Activated T-helper 2 cell treated with anti-CD3 and anti-CD28 coated beads, Interferon-gamma antibody, Interleukin-2, Interleukin-4, amounts not matched to agents 10 μg/mL and 5 μg/mL and 100 μg/mL, durations not matched to agents 14 hours and 24 hours and 36 hours (primary cell): ENCODE measurements at regions not wholly inside any gene's neighbourhood (a gene's known extent, or its start where the extent isn't known, plus 50 kb on each side); places are given as distances from the start of the nearest gene placed in this dataset.

Experiments
- DNase-seq: peaks from one replicate; pipeline ENCODE4 v3.0.0; 2021; ENCODE audit warnings: low spot score
- H3K27ac Mint-ChIP-seq: one replicate; pipeline ENCODE4 v1.8.0; 2021; ENCODE audit warnings: mixed read lengths
- H3K27me3 Mint-ChIP-seq: one replicate; pipeline ENCODE4 v1.8.0; 2021; ENCODE audit warnings: low read depth, mixed read lengths
- H3K36me3 Mint-ChIP-seq: one replicate; pipeline ENCODE4 v1.8.0; 2021; ENCODE audit warnings: low read depth, mixed read lengths
- H3K4me1 Mint-ChIP-seq: one replicate; pipeline ENCODE4 v1.8.0; 2021; ENCODE audit warnings: low read depth, mixed read lengths
- H3K4me3 Mint-ChIP-seq: one replicate; pipeline ENCODE4 v1.8.0; 2021; ENCODE audit warnings: low read depth, mild to moderate bottlenecking, moderate library complexity, mixed read lengths
- H3K9me3 Mint-ChIP-seq: one replicate; pipeline ENCODE4 v1.8.0; 2021; ENCODE audit warnings: mixed read lengths
- intact Hi-C: fragments of 100-400 bp; cut with micrococcal nuclease; formaldehyde crosslinking; loops from one replicate; pipeline ENCODE4 v1.15.1; 2023

DNA sequence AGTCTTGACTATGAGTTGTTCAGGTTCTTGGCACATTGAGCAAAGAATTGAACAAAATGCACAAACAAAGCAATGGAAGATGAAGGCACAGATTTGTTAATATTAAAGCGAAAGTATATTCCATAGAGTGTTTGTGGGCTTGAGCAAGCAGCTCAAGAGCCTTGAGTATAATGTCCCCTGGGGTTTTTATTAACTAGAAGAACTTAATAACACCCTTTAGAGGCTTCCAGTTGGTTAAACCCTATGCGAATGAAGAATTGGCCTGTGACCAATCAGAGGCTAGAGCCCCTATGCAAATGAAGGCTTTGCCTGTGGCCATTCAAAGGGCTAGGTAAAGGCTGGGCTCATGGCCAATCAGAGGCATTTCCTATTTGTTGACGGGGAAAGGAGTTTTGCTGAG is 135.3 kb upstream of the IL12B start:
- intact Hi-C loops: no loop called here
- no peak overlapping the region for H3K27ac Mint-ChIP-seq
- no peak for DNase-seq
- no peak overlapping the region for H3K4me3 Mint-ChIP-seq
- peaks cover 9% of the 10 kb centered on the region for H3K4me1 Mint-ChIP-seq
- peaks cover 56% of the 10 kb centered on the region for H3K27me3 Mint-ChIP-seq
- H3K9me3 Mint-ChIP-seq: no peaks in the 10 kb centered on the region
- H3K36me3 Mint-ChIP-seq: no peaks in the 10 kb centered on the region

DNA sequence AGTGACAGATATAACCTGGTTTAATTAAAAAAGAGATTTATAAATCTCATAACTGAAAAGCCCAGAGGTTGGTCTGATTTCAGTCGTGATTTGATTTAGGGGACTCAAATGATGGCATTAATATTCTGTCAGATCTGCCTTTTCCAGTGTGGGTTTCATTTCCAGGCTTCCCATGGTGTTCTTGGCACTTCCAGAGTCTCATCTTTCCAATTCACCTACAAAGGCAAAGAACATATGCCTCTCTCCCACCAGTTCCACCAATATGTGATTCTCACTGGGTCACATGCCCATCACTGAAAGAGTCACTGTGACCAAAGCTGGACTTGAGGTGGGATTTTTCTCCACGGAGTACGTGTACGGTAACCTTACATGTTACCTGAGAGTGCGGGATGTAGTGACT is 137.4 kb upstream of the IL12B start:
- Mint-ChIP-seq H3K9me3 (no peaks in the 10 kb centered on the region), H3K27ac (no peak overlapping the region), H3K36me3 (no peaks in the 10 kb centered on the region), H3K4me3 (no peak overlapping the region), H3K27me3 (peaks cover 40% of the 10 kb centered on the region), H3K4me1 (peaks cover 9% of the 10 kb centered on the region)
- no peak for DNase-seq
- intact Hi-C loops: no loop called here

DNA sequence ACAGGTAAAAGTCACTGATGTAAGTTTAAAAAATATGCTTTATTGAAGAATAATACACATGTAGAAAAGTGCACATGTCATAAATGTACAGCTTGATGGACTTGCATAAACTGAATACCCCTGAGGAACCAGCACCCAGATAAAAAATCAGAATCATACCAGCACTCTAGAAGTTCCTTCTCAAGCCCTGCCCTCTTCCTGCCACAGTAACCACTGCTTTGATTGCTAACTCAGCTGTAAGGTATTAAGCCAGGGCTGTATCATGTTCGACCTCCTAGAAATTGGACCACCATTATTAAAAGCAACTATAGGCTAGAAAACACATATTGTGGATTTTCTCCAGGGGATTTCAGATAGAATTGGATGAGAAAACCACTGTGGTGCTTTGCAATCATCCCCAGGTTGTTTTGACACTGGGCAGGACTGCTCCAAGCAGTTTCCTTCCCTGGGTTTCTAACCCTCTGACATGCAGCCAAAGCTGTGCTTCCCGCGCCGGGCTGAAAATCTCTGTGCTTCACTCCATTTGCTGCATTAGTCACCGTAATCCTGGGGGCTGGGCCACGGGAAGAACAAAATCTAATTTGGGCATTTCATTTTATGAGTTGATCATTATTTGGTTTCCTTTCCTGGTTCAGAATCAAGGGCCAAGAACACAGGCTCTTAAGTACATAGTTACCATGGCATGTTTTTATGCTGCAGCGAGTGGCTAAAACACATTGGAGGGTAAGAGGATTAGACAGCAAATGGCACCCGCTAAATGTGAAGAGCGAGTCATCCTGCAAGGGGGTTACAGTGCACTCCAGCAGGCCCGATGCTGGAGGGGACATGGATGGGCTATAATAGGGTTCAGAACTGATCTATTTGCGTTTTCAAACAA is 139.4 kb upstream of the IL12B start:
- Mint-ChIP-seq H3K4me1 (peaks cover 9% of the 10 kb centered on the region), H3K27ac (no peak overlapping the region), H3K27me3 (peaks cover 39% of the 10 kb centered on the region), H3K4me3 (no peak overlapping the region), H3K9me3 (peaks cover 5% of the 10 kb centered on the region), H3K36me3 (no peaks in the 10 kb centered on the region)
- intact Hi-C loops: no loop called here
- no peak for DNase-seq

DNA sequence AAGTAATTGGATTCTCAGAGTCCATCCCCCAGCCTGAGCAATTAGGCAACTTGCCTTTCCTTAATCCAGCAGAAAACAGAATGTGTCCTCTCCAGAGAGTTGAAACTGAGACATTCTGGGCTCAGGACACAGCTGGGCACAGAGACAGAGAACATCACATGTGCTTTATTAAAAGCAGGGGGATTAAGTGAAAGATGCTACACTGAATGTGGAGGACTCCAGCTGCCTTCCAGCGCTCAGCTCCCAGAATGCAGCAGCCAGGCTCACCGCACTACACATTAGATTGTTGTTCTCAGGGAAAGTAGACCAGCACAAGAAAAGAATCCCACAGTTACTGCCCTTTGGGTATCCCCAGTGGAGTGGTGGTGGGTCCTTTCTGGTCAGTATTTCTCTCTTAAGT is 141.6 kb upstream of the IL12B start:
- H3K9me3 Mint-ChIP-seq: peaks cover 24% of the 10 kb centered on the region
- no peaks in the 10 kb centered on the region for H3K36me3 Mint-ChIP-seq
- H3K4me1 Mint-ChIP-seq: peaks cover 9% of the 10 kb centered on the region
- H3K27ac Mint-ChIP-seq: no peak overlapping the region
- intact Hi-C loops: no loop called here
- DNase-seq: no peak
- no peak overlapping the region for H3K4me3 Mint-ChIP-seq
- peaks cover 35% of the 10 kb centered on the region for H3K27me3 Mint-ChIP-seq

DNA sequence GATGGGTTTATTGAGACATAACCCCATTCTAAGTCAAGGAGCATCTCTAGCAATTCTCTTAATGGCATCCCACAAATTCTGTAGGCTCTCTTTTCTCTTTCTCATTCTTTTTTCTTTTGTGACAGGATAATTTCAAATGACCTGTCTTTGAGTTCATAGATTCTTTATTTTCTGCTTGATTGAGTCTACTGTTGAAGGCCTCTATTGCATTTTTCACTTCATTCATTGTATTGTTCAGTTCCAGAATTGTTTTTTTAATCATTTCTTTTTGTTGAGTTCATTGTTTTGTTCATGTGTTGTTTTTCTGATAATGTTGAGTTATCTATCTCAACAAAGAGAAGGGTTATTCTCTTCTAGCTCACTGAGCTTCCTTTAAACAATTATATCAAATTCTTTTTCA is 144.7 kb upstream of the IL12B start:
- intact Hi-C loops: no loop called here
- Mint-ChIP-seq H3K4me3 (no peak overlapping the region), H3K4me1 (peaks cover 7% of the 10 kb centered on the region), H3K27ac (no peak overlapping the region), H3K27me3 (peaks cover 22% of the 10 kb centered on the region), H3K36me3 (no peaks in the 10 kb centered on the region), H3K9me3 (peaks cover 24% of the 10 kb centered on the region)
- DNase-seq: no peak

DNA sequence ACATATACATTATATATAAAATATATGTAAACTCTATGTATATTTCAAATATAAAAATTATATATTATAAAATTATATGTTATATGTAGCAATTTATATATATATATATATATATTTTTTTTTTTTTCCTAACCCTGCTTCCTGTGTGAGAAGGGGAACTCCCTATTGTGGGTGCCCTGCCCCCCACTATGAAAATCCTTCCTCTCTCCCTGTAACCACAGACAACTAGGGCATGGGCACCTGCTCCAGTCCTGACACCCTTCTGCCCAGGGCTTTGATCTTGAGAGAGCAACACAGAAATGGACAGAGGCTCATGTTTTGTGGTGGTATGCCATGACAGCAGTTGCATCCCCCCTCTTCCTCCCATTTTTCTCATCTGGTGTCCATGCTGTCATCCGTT is 148.7 kb upstream of the IL12B start:
- Mint-ChIP-seq H3K36me3 (no peaks in the 10 kb centered on the region), H3K4me1 (peaks cover 7% of the 10 kb centered on the region), H3K4me3 (no peak overlapping the region), H3K27ac (no peak overlapping the region), H3K27me3 (peaks cover 21% of the 10 kb centered on the region), H3K9me3 (peaks cover 24% of the 10 kb centered on the region)
- no peak for DNase-seq
- intact Hi-C loops: no loop called here

DNA sequence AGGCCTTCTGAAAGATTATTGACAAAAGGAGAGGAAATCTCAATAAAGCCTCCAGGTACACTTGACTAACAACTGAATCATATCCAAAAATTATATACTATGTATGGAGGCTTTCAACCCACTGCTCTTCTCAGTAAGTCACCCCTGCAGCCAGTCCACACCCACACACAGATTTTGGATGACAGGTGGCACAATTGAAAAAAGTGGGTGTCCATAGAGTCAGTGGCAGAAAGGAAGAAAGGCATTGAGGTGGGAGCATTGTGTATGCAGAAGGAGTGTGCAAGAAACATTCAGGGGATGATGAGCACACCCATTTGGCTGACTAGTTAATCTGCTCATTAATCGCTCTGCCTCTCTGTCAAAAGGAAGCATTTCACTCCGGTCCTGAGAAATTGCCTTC is 150.6 kb upstream of the IL12B start:
- Mint-ChIP-seq H3K9me3 (peaks cover 7% of the 10 kb centered on the region), H3K27ac (no peak overlapping the region), H3K4me1 (peaks cover 7% of the 10 kb centered on the region), H3K27me3 (peaks cover 20% of the 10 kb centered on the region), H3K4me3 (no peak overlapping the region), H3K36me3 (no peaks in the 10 kb centered on the region)
- intact Hi-C loops: no loop called here
- no peak for DNase-seq

DNA sequence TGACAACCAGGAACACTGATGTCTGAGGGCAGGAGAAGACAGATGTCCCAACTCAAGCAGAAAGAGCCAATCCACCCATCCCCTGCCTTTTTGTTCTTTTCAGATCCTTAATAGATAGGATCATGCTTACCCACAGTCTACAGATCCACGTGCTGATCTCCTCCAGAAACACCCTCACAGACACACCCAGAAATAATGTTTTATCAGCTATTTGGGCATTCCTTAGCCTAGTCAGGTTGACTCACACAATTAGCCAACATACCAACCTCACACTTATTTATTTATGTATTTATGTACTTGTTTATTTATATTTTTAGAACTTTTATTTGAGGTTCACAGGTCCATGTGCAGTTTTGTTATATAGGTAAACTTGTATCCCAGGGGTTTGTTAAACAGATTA is 151.5 kb upstream of the IL12B start:
- intact Hi-C loops: no loop called here
- no peak for DNase-seq
- peaks cover 18% of the 10 kb centered on the region for H3K27me3 Mint-ChIP-seq
- no peaks in the 10 kb centered on the region for H3K9me3 Mint-ChIP-seq
- peaks cover 7% of the 10 kb centered on the region for H3K4me1 Mint-ChIP-seq
- no peak overlapping the region for H3K4me3 Mint-ChIP-seq
- H3K27ac Mint-ChIP-seq: no peak overlapping the region
- H3K36me3 Mint-ChIP-seq: no peaks in the 10 kb centered on the region

DNA sequence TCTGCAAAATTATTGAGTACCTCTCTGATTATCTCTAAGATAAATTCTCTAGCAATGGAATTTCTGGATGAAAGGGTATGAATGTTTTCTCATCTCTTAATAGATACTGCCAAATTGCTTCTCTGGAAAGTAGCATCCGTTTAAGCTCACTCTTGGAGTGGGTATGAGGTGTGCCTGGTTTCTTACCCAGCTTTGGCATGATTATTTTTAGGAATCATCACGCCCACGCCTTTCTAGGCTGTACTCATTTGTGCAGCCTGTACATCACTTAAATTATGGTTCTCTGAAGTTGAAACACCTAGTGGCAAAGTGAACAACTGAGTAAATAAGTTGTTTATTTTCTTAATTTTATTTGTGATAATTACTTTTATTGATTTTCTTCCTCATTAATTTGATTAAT is 156.5 kb upstream of the IL12B start:
- Mint-ChIP-seq H3K36me3 (no peaks in the 10 kb centered on the region), H3K4me3 (no peak overlapping the region), H3K27ac (no peak overlapping the region), H3K9me3 (no peaks in the 10 kb centered on the region), H3K27me3 (peaks cover 15% of the 10 kb centered on the region), H3K4me1 (no peaks in the 10 kb centered on the region)
- intact Hi-C loops: no loop called here
- DNase-seq: no peak

DNA sequence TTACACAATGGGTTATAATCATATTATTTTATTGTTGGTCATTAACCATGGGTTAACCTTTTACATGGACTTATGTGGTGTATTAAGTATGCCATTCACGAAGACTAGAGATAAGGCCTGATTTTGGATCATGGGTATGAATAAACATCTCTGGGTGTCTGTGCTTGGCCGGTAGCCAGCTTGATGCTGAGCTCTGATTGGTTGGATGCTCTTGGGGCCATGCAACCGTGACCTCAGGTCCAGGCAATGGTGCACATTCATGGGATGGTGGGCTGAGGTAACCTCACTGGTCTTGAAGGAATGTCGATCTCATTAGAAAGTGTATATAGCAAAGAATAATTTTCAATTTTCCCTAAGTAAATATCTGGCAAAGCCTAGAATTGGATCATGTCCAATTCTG is 158.2 kb upstream of the IL12B start:
- Mint-ChIP-seq H3K27ac (no peak overlapping the region), H3K4me3 (no peak overlapping the region), H3K36me3 (no peaks in the 10 kb centered on the region), H3K4me1 (no peaks in the 10 kb centered on the region), H3K9me3 (no peaks in the 10 kb centered on the region), H3K27me3 (peaks cover 12% of the 10 kb centered on the region)
- no peak for DNase-seq
- intact Hi-C loops: no loop called here

DNA sequence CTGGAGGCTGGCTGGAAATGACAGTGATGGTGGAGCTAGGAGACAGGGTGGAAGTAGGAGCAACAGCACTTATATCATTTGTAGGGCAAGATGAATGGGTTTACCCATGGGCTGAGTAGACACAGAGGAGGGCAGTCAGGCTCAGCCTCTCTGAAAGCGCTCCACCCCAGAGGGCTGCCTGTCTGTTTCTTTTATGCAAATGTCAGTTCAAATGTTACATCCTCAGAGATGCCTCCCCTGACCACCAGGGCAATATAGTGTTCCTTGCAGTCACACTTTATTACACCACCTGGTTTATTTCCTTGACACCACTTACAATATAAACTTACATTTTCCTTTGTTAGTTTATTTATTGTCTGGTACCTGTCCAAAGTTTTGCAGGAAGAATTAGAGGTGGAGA is 159.5 kb upstream of the IL12B start:
- Mint-ChIP-seq H3K36me3 (no peaks in the 10 kb centered on the region), H3K4me1 (no peaks in the 10 kb centered on the region), H3K27ac (no peak overlapping the region), H3K27me3 (peaks cover 9% of the 10 kb centered on the region), H3K9me3 (no peaks in the 10 kb centered on the region), H3K4me3 (no peak overlapping the region)
- intact Hi-C loops: no loop called here
- no peak for DNase-seq

DNA sequence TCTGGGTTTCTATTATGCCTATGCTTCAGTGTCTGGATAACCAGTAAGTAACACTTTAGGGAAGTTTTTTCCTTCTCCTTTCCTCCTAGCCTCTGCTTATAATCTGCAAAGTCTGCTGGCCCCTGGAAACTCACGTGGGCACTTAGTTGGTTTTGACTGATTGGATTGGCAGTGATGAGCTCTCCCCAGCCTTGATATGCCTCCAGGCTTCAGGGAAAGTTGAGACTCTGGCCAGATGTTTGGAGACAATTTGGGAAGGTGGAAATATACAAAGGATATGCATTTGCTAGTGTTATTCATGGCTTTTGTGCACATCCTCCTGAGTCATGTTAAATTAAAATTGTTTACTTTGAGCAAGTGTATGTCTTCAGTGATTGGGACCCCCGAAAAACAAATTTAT is 160.2 kb upstream of the IL12B start:
- H3K27ac Mint-ChIP-seq: no peak overlapping the region
- H3K36me3 Mint-ChIP-seq: no peaks in the 10 kb centered on the region
- no peaks in the 10 kb centered on the region for H3K9me3 Mint-ChIP-seq
- no peak for DNase-seq
- intact Hi-C loops: no loop called here
- H3K4me3 Mint-ChIP-seq: no peak overlapping the region
- no peaks in the 10 kb centered on the region for H3K4me1 Mint-ChIP-seq
- H3K27me3 Mint-ChIP-seq: peaks cover 12% of the 10 kb centered on the region

DNA sequence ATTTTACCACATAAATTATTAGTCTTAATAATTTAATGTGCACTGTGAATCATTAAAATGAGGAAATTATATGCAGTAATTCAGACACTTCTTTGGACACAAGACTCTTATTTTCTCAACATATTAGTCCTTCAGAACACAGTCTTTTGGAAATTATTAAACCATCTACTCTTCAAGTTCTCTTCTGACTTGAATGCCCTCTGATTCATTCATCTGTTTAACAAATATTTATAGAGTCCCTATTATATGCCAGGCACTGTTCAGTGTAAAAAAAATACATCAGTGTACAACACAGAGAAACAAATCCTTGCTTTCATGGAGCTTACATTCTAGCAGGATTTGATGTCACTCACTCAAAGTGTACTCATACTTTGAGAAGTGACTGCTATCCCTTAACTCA is 163.4 kb upstream of the IL12B start:
- no peaks in the 10 kb centered on the region for H3K36me3 Mint-ChIP-seq
- H3K4me1 Mint-ChIP-seq: no peaks in the 10 kb centered on the region
- intact Hi-C loops: no loop called here
- no peak overlapping the region for H3K4me3 Mint-ChIP-seq
- H3K9me3 Mint-ChIP-seq: no peaks in the 10 kb centered on the region
- no peak overlapping the region for H3K27ac Mint-ChIP-seq
- peaks cover 10% of the 10 kb centered on the region for H3K27me3 Mint-ChIP-seq
- no peak for DNase-seq

DNA sequence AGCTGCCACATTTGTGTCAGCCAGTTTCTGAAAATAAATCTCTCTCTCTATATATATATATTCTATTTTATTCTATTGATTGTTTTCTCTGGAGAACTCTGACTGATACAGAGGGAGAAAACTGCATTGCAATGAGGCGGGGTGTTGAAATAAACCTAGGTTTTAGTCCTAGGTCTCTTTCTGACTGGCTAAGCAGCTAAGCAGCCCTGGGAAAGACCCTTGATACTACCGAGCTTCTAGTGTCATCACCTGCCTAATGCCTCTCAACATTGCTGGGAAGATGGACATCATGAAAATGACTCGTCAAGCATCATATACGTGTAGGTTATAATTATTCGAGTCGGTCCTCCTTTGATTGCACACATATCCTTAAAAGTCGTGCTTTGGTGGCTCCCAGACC is 166.5 kb upstream of the IL12B start:
- H3K36me3 Mint-ChIP-seq: no peaks in the 10 kb centered on the region
- intact Hi-C loops: no loop called here
- H3K9me3 Mint-ChIP-seq: no peaks in the 10 kb centered on the region
- no peak overlapping the region for H3K27ac Mint-ChIP-seq
- H3K4me1 Mint-ChIP-seq: no peaks in the 10 kb centered on the region
- peaks cover 10% of the 10 kb centered on the region for H3K27me3 Mint-ChIP-seq
- no peak for DNase-seq
- no peak overlapping the region for H3K4me3 Mint-ChIP-seq
